HepG2 (cell line): ENCODE measurements at regions not wholly inside any gene's neighbourhood (a gene's known extent, or its start where the extent isn't known, plus 50 kb on each side); places are given as distances from the start of the nearest gene placed in this dataset.

Source experiments
- ATAC-seq: fragments of 200-7000 bp; cut with Tn5 transposase; 3 replicates; pipeline ENCODE4 v1.9.1; 2020; ENCODE audit warnings: mild to moderate bottlenecking, moderate library complexity
- BruUV-seq: library from RNA; stranded (reverse); fragments of 400-500 nt; replicated peaks from 2 replicates; lab custom pipeline; 2021; lab: Mats Ljungman, UMichigan
- CTCF ChIA-PET: fragments of 300-600 bp; formaldehyde crosslinking; extraction: SDS; loops from one replicate; lab custom pipeline; 2021; ENCODE audit warnings: low total read pairs, inconsistent platforms, low intra/inter-chr PET ratio; lab: Yijun Ruan, JAX
- POLR2A ChIA-PET: fragments of 350-600 bp; sonication (Branson Sonifier 250); formaldehyde crosslinking; loops from one replicate; lab custom pipeline; 2020; ENCODE audit warnings: antibody characterized with exemption, inconsistent platforms; lab: Yijun Ruan, JAX
- DNase-seq: peaks from one replicate; pipeline ENCODE4 v3.0.0-alpha.2; 2015; ENCODE audit warnings: low spot score
- FAIRE-seq: peaks from 3 replicates; lab custom pipeline; 2011; peaks lifted over from hg19 to GRCh38; lab: Jason Lieb, UNC
- H2AFZ ChIP-seq: one replicate; pipeline ENCODE4 v1.6.1; 2011; ENCODE audit warnings: low read length, inconsistent platforms
- H3K27ac ChIP-seq: fragments of 300-600 bp; 3 replicates; pipeline ENCODE4 v1.8.0; 2011; ENCODE audit warnings: mixed run types, mild to moderate bottlenecking, mixed read lengths, low read length, inconsistent platforms; ENCODE audit not compliant: insufficient read depth; ENCODE audit errors: extremely low read length
- H3K27me3 ChIP-seq, 2 experiments: fragments of 200-600 bp in 1 of 2; 2 replicates in 1 of 2; 3 replicates in 1 of 2; pipeline versions ENCODE4 v1.6.0 to v1.8.0; 2011; ENCODE audit warnings: low read length in 2 of 2, mild to moderate bottlenecking in 2 of 2, moderate library complexity in 2 of 2, inconsistent platforms in 1 of 2; ENCODE audit not compliant: insufficient read depth in 2 of 2, control insufficient read depth in 1 of 2
- H3K36me3 ChIP-seq, 2 experiments: fragments of 200-600 bp in 1 of 2; replicated peaks in 1 of 2; 2 replicates in 1 of 2; 3 replicates in 1 of 2; pipeline versions ENCODE4 v1.5.1 to v1.8.0; 2011; ENCODE audit warnings: low read length in 2 of 2, inconsistent platforms in 1 of 2; ENCODE audit not compliant: insufficient read depth in 2 of 2, control insufficient read depth in 1 of 2
- H3K4me1 ChIP-seq: 2 replicates; pipeline ENCODE4 v1.5.1; 2012; ENCODE audit warnings: low read length, inconsistent platforms; ENCODE audit not compliant: insufficient read depth
- H3K4me2 ChIP-seq: 2 replicates; pipeline ENCODE4 v1.6.0; 2011; ENCODE audit warnings: low read depth, low read length, inconsistent platforms
- H3K4me3 ChIP-seq, 3 experiments: fragments of 200-600 bp in 1 of 3; sonication (generic), shearing (Covaris generic) in 1 of 3; replicated peaks in 1 of 3; 2 replicates each; pipeline ENCODE4 v1.5.1; 2011 to 2016; ENCODE audit warnings: low read length in 3 of 3, inconsistent platforms in 2 of 3, low read depth in 2 of 3, mild to moderate bottlenecking in 2 of 3, control low read depth in 1 of 3, mixed read lengths in 1 of 3; ENCODE audit not compliant: insufficient read depth in 1 of 3
- H3K79me2 ChIP-seq: one replicate; pipeline ENCODE4 v1.6.1; 2011; ENCODE audit warnings: low read length, inconsistent platforms; ENCODE audit not compliant: insufficient read depth
- H3K9ac ChIP-seq: 2 replicates; pipeline ENCODE4 v1.6.0; 2011; ENCODE audit warnings: mild to moderate bottlenecking, low read depth, low read length, inconsistent platforms; ENCODE audit not compliant: insufficient read depth
- H3K9me3 ChIP-seq: 2 replicates; pipeline ENCODE4 v1.5.1; 2012; ENCODE audit warnings: mild to moderate bottlenecking, low read length
- H4K20me1 ChIP-seq: 2 replicates; pipeline ENCODE4 v1.6.0; 2011; ENCODE audit warnings: inconsistent platforms, mild to moderate bottlenecking, low read length, moderate library complexity; ENCODE audit not compliant: insufficient read depth
- AKNA ChIP-seq: sonication (generic); formaldehyde crosslinking; IDR thresholded peaks from 2 replicates; pipeline ENCODE4 v1.4.0; 2020; ENCODE audit warnings: missing genetic modification reagents, borderline replicate concordance
- CENPX ChIP-seq: sonication (generic); formaldehyde crosslinking; IDR thresholded peaks from 2 replicates; pipeline ENCODE4 v1.9.0; 2021; ENCODE audit warnings: mild to moderate bottlenecking, missing genetic modification reagents, moderate library complexity
- HNRNPL ChIP-seq: fragments of 200-400 bp; formaldehyde crosslinking; IDR thresholded peaks from 2 replicates; pipeline ENCODE4 v1.6.1; 2017; ENCODE audit warnings: mild to moderate bottlenecking, low read depth, low read length
- PHF21A ChIP-seq: sonication (generic); formaldehyde crosslinking; IDR thresholded peaks from 2 replicates; pipeline ENCODE4 v1.5.0; 2020; ENCODE audit warnings: mild to moderate bottlenecking, missing genetic modification reagents
- SP140L ChIP-seq: sonication (generic); formaldehyde crosslinking; IDR thresholded peaks from 2 replicates; pipeline ENCODE4 v1.4.0; 2020; ENCODE audit warnings: missing genetic modification reagents, borderline replicate concordance
- ZBTB1 ChIP-seq: sonication (generic); formaldehyde crosslinking; IDR thresholded peaks from 2 replicates; pipeline ENCODE4 v1.4.0; 2020; ENCODE audit warnings: missing genetic modification reagents, borderline replicate concordance
- ZNF83 ChIP-seq: sonication (generic); formaldehyde crosslinking; IDR thresholded peaks from 2 replicates; pipeline ENCODE4 v1.4.0; 2020; ENCODE audit warnings: missing genetic modification reagents, mild to moderate bottlenecking, borderline replicate concordance
- WGBS: methylation state at CpG from one replicate; pipeline ENCODE4 v1.1.6; 2017; ENCODE audit warnings: low lambda C conversion rate; 5-methylcytosine and 5-hydroxymethylcytosine counted together
- in situ Hi-C: cut with HindIII; loops from 2 replicates; pipeline ENCODE4 v1.10.0; 2017; ENCODE audit warnings: low pct_unique_long_range_greater_than_20kb; ENCODE audit not compliant: extremely low pct_ligation_motif_present
- intact Hi-C: fragments of 100-400 bp; cut with micrococcal nuclease; formaldehyde crosslinking; loops from one replicate; pipeline ENCODE4 v1.10.0; 2022; ENCODE audit not compliant: unreplicated experiment
- TF ChIP-seq, protein P1 (sequence below): sonication (generic); formaldehyde crosslinking; IDR thresholded peaks from 2 replicates; pipeline ENCODE4 v1.5.1; 2020; ENCODE audit warnings: mild to moderate bottlenecking, missing genetic modification reagents, moderate library complexity
- TF ChIP-seq, protein P2 (sequence below): sonication (generic); formaldehyde crosslinking; IDR thresholded peaks from 2 replicates; pipeline ENCODE4 v1.8.0; 2022; ENCODE audit warnings: low read depth, missing genetic modification reagents
- TF ChIP-seq, protein P3 (sequence below): sonication (generic); formaldehyde crosslinking; IDR thresholded peaks from 2 replicates; pipeline ENCODE4 v1.5.0; 2020; ENCODE audit warnings: mild to moderate bottlenecking, missing genetic modification reagents

- Histone ChIP-seq H3K9me3 (no peaks in the 10 kb centered on the region), H3K4me2 (no peak overlapping the region), H3K79me2 (no peaks in the 10 kb centered on the region), H3K4me3 (no peak overlapping the region), H3K36me3 (no peaks in the 10 kb centered on the region), H3K4me1 (peaks cover 2% of the 10 kb centered on the region; the same call in 1 of the 2 replicates), H3K27me3 (no peaks in the 10 kb centered on the region), H3K9ac (no peak overlapping the region), H3K27ac (no peak overlapping the region), H2AFZ (no peak overlapping the region), H4K20me1 (no peaks in the 10 kb centered on the region)
- BruUV-seq: no TSS peak
- DNase-seq (no peak), ATAC-seq (peak; percentile 29; the same call in 2 of the 3 replicates), FAIRE-seq (no peak)
- in situ Hi-C loops: loop anchor here (5.0 kb wide), 1 partner anchor 188 kb away; no protein-coding TSS in a partner anchor
- intact Hi-C loops: loop anchor here (1.0 to 10.0 kb wide), 6 partner anchors 23 to 542 kb away; no protein-coding TSS in a partner anchor
- ChIA-PET POLR2A (no interaction called here), CTCF (interaction anchor here (0.8 to 2.4 kb wide), 5 partner anchors 24 to 541 kb away, joined by 3 to 33 read pairs (median 14); no protein-coding TSS in a partner anchor)
- 0% methylated on average over 1 of the region's 1 CpG for WGBS
- TF ChIP-seq CENPX (CRISPR knock-in tag) (no peak), ZNF83 (CRISPR knock-in tag) (no peak), PHF21A (CRISPR knock-in tag) (no peak), AKNA (no peak), ZBTB1 (CRISPR knock-in tag) (no peak), SP140L (no peak), HNRNPL (no peak)
- TF ChIP-seq, protein P1, sequence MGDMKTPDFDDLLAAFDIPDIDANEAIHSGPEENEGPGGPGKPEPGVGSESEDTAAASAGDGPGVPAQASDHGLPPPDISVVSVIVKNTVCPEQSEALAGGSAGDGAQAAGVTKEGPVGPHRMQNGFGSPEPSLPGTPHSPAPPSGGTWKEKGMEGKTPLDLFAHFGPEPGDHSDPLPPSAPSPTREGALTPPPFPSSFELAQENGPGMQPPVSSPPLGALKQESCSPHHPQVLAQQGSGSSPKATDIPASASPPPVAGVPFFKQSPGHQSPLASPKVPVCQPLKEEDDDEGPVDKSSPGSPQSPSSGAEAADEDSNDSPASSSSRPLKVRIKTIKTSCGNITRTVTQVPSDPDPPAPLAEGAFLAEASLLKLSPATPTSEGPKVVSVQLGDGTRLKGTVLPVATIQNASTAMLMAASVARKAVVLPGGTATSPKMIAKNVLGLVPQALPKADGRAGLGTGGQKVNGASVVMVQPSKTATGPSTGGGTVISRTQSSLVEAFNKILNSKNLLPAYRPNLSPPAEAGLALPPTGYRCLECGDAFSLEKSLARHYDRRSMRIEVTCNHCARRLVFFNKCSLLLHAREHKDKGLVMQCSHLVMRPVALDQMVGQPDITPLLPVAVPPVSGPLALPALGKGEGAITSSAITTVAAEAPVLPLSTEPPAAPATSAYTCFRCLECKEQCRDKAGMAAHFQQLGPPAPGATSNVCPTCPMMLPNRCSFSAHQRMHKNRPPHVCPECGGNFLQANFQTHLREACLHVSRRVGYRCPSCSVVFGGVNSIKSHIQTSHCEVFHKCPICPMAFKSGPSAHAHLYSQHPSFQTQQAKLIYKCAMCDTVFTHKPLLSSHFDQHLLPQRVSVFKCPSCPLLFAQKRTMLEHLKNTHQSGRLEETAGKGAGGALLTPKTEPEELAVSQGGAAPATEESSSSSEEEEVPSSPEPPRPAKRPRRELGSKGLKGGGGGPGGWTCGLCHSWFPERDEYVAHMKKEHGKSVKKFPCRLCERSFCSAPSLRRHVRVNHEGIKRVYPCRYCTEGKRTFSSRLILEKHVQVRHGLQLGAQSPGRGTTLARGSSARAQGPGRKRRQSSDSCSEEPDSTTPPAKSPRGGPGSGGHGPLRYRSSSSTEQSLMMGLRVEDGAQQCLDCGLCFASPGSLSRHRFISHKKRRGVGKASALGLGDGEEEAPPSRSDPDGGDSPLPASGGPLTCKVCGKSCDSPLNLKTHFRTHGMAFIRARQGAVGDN: no peak
- TF ChIP-seq, protein P2, sequence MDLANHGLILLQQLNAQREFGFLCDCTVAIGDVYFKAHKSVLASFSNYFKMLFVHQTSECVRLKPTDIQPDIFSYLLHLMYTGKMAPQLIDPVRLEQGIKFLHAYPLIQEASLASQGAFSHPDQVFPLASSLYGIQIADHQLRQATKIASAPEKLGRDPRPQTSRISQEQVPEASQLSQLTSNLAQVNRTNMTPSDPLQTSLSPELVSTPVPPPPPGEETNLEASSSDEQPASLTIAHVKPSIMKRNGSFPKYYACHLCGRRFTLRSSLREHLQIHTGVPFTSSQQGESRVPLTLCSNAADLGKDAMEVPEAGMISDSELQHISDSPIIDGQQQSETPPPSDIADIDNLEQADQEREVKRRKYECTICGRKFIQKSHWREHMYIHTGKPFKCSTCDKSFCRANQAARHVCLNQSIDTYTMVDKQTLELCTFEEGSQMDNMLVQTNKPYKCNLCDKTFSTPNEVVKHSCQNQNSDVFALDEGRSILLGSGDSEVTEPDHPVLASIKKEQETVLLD: no peak
- TF ChIP-seq, protein P3, sequence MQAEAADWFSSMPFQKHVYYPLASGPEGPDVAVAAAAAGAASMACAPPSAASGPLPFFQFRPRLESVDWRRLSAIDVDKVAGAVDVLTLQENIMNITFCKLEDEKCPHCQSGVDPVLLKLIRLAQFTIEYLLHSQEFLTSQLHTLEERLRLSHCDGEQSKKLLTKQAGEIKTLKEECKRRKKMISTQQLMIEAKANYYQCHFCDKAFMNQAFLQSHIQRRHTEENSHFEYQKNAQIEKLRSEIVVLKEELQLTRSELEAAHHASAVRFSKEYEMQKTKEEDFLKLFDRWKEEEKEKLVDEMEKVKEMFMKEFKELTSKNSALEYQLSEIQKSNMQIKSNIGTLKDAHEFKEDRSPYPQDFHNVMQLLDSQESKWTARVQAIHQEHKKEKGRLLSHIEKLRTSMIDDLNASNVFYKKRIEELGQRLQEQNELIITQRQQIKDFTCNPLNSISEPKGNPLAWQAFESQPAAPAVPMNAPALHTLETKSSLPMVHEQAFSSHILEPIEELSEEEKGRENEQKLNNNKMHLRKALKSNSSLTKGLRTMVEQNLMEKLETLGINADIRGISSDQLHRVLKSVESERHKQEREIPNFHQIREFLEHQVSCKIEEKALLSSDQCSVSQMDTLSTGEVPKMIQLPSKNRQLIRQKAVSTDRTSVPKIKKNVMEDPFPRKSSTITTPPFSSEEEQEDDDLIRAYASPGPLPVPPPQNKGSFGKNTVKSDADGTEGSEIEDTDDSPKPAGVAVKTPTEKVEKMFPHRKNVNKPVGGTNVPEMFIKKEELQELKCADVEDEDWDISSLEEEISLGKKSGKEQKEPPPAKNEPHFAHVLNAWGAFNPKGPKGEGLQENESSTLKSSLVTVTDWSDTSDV: no peak
Measured at GRCh38 chr3:159805411-159805772, 183.2 kb upstream of the IL12A start.
